GM19468 (cell line): ENCODE measurements at regions not wholly inside any gene's neighbourhood (a gene's known extent, or its start where the extent isn't known, plus 50 kb on each side); places are given as distances from the start of the nearest gene placed in this dataset.

Source experiments
- ATAC-seq: cut with Tn5 transposase; IDR thresholded peaks from one replicate; pipeline ENCODE4 v1.9.1; 2021; ENCODE audit warnings: mild to moderate bottlenecking, moderate library complexity, moderate number of reproducible peaks; ENCODE audit not compliant: unreplicated experiment; ENCODE audit errors: extremely low read depth

- ATAC-seq, result no peak
Observed at GRCh38 chr13:97057176-97057575, 62.9 kb upstream of the OXGR1 start.

GRCh38 chr13:97058391-97058790 is 64.1 kb upstream of the OXGR1 start:
- ATAC-seq, result no peak

- no peak for ATAC-seq
Observed at GRCh38 chr13:97058926-97059325, 64.7 kb upstream of the OXGR1 start.

- no peak for ATAC-seq
Observed at GRCh38 chr13:97067017-97067895, 73.0 kb upstream of the OXGR1 start.

- no peak for ATAC-seq
Observed at GRCh38 chr13:97068151-97068550, 73.9 kb upstream of the OXGR1 start.

GRCh38 chr13:97069050-97069815 is 75.0 kb upstream of the OXGR1 start:
- no peak for ATAC-seq

- no peak for ATAC-seq
Observed at GRCh38 chr13:97072297-97072696, 78.0 kb upstream of the OXGR1 start.

- ATAC-seq, result no peak
Observed at GRCh38 chr13:97074618-97075017, 80.3 kb upstream of the OXGR1 start.

- ATAC-seq, result no peak
Observed at GRCh38 chr13:97076898-97077297, 82.6 kb upstream of the OXGR1 start.

GRCh38 chr13:97077341-97077740 is 83.1 kb upstream of the OXGR1 start:
- no peak for ATAC-seq

GRCh38 chr13:97079726-97080125 is 85.5 kb upstream of the OXGR1 start:
- no peak for ATAC-seq

- no peak for ATAC-seq
Observed at GRCh38 chr13:97082461-97083207, 88.4 kb upstream of the OXGR1 start.

- no peak for ATAC-seq
Observed at GRCh38 chr13:97091196-97091595, 96.9 kb upstream of the OXGR1 start.

- ATAC-seq, result no peak
Observed at GRCh38 chr13:97100821-97101220, 106.5 kb upstream of the OXGR1 start.

- no peak for ATAC-seq
Observed at GRCh38 chr13:97101912-97102708, 107.8 kb upstream of the OXGR1 start.

- no peak for ATAC-seq
Observed at GRCh38 chr13:97106323-97106722, 112.0 kb upstream of the OXGR1 start.

- no peak for ATAC-seq
Observed at GRCh38 chr13:97107815-97108529, 113.7 kb upstream of the OXGR1 start.

- no peak for ATAC-seq
Observed at GRCh38 chr13:97108530-97108900, 113.6 kb upstream of the MBNL2 start.

- no peak for ATAC-seq
Observed at GRCh38 chr13:97109256-97109655, 112.9 kb upstream of the MBNL2 start.
